ENCODE measurements at regions not wholly inside any gene's neighbourhood (a gene's known extent, or its start where the extent isn't known, plus 50 kb on each side); places are given as distances from the start of the nearest gene placed in this dataset.

DNA sequence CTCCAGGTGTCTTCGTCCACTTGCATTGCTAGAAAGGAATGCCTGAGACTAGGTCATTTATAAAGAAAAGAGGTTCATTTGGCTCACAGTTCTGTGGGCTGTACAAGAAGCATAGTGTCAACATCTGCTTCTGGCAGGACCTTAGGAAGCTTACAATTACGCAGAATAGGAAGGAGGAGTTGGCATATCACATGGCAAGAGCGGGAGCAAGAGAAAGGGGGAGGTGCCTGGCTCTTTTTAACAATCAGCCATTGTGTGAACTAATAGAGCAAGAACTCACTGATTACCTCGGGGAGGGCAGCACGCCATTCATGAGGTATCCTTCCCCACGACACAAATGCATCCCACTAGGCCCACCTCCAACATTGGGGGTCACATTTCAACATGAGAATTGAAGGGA lies 134.4 kb upstream of the EFNA5 start:
- TF ChIP-seq, protein P1, sequence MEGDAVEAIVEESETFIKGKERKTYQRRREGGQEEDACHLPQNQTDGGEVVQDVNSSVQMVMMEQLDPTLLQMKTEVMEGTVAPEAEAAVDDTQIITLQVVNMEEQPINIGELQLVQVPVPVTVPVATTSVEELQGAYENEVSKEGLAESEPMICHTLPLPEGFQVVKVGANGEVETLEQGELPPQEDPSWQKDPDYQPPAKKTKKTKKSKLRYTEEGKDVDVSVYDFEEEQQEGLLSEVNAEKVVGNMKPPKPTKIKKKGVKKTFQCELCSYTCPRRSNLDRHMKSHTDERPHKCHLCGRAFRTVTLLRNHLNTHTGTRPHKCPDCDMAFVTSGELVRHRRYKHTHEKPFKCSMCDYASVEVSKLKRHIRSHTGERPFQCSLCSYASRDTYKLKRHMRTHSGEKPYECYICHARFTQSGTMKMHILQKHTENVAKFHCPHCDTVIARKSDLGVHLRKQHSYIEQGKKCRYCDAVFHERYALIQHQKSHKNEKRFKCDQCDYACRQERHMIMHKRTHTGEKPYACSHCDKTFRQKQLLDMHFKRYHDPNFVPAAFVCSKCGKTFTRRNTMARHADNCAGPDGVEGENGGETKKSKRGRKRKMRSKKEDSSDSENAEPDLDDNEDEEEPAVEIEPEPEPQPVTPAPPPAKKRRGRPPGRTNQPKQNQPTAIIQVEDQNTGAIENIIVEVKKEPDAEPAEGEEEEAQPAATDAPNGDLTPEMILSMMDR (IDR thresholded peaks at IDR 0.05): no peak
- no peak for TF ChIP-seq TCF7L2 (IDR thresholded peaks at IDR 0.05; ENCODE audit: low read depth, low read length)
- no peak for TF ChIP-seq SIN3A (IDR thresholded peaks at IDR 0.05; ENCODE audit: borderline replicate concordance, insufficient read depth, low read depth, low read length)
